ENCODE measurements at regions not wholly inside any gene's neighbourhood (a gene's known extent, or its start where the extent isn't known, plus 50 kb on each side); places are given as distances from the start of the nearest gene placed in this dataset.
"Not testable (repeated sequence)": the region's sequence is repeated elsewhere in the genome, so short reads cannot be mapped to it uniquely, and the experiment has no call there.

GRCh38 chr11:23570828-23571227 is 710.6 kb upstream of the CCDC179 start:
- DNase-seq = no peak

- no peak for DNase-seq
Measured at GRCh38 chr11:23573429-23573828, 713.2 kb upstream of the CCDC179 start.

DNA sequence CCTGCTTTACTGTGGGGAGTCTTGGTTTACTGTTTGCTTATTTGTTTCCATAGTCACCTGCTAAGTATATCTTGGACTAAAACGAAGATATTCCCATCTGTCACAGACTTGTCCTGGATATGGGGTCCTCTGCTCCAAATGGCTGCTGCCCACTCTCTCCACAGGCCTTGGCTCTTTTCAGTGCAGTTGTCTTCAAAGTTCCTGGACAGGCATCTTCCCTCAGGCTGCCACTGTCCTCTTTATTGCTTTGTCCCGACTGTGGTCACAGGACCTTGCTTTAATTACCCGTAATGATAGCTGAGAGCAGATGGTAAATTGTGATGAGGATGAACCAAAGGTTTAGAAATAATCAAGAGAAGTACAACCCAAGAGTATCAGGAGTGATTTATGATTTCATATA is 713.9 kb upstream of the CCDC179 start:
- no peak for DNase-seq

DNA sequence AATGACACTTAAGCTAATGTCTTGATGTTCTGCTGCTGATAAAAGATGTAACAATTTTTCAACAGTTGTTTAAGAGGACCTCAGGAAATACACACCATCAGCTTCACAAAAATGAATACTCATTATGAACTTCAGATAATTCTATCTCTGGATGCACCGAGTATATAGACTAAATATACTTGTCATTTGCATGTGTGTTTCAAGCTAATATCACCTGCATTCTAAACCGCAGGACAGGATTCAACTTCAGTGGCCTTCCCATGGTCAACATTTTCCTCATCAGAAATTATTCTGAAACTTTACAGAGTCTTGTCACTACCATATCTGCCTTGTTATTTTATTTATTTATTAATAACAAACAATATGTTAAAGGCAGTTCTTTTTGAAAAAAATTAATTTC is 717.0 kb upstream of the CCDC179 start:
- no peak for DNase-seq

DNA sequence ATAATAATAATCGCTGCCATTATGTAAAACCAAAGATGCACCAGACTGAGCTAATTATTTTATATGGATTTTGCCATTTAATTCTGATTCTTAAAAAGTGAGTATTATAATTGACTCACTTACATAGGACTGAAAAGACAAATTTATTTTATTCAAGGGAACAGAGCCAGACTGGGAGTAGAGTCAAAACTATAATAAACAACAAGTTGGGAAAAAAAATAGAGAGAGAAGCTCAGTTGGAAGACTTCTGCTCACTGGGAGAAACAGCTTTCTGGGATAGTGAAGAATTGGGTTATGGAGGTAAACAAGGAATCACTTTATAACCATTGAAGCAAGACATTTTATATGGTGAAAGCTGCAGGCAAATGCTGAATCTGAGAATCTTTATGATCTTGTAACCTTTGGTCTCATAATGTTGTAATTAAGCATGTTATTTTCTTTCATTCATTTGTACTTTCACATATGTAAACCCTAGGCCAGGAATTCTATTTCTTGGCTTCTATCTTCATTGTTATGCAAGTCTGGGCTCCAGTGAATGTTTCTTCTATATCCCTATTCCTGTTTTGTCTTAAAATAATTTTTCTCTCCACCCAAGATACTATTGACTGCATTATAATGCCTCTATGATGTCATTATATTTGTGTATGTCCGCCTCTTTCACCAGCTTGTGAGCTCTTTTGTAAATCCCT is 725.3 kb upstream of the CCDC179 start:
- DNase-seq = no peak

GRCh38 chr11:23586173-23586572 is 725.9 kb upstream of the CCDC179 start:
- DNase-seq = no peak

- DNase-seq = no peak
Measured at GRCh38 chr11:23590596-23591308, 730.5 kb upstream of the CCDC179 start.

GRCh38 chr11:23594755-23595154 is 734.5 kb upstream of the CCDC179 start:
- no peak for DNase-seq

GRCh38 chr11:23604966-23605365 is 744.7 kb upstream of the CCDC179 start:
- DNase-seq = no peak

DNA sequence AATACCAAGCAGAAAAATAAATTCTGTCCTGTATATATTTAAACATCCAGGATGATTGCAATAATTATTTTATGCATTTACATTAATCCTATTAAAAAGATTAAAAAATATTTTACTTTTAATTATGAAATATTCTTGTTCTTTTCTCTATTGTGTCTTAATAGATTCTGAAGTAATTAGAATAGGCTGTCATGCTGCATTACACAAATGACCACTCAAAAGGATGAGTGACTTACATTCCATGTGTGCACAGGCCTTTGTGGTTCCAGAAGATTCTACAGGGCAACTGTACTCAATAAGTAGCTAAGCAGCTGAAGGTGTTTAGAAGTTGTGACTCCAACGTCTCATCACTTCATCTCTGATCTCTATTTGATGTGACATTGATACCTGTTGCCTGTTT is 745.9 kb upstream of the CCDC179 start:
- no peak for DNase-seq

DNA sequence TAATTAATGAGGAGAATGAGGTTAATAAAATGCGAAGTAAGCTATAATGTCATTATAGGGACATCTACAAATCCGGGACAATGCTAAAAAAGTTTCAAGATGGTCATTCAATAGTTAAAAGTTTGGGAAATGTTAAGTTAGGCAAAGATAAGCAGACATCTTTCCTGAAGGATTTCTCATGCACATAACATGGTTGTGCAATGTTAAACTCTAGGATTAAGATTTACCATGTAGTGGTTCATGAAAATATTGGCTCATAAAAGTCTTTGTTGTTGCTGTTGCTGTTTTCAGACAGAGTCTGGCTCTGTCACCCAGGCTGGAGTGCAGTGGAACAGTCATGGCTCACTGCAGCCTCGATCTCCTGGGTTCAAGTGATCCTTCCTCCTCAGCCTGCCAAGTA is 751.5 kb upstream of the CCDC179 start:
- no peak for DNase-seq

DNA sequence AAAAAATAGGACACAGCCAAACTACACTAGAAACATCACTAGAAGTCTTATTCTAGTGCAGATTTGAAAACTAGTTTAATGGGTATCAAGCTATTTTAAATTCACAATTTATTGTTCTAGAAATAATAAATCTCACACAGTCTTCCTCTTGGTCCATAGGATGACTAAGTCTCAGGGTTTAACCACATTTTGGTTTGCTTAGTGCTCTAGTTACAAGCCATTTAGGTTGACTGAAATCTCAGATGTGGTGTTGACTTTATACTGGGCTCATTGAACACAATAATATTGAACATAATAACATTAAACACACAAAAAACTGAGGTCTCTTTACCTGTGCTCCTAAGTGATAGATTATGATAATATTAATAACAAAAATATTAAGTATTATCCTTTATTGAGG is 760.3 kb upstream of the CCDC179 start:
- no peak for DNase-seq

- no peak for DNase-seq
Measured at GRCh38 chr11:23632293-23632692, 772.0 kb upstream of the CCDC179 start.

DNA sequence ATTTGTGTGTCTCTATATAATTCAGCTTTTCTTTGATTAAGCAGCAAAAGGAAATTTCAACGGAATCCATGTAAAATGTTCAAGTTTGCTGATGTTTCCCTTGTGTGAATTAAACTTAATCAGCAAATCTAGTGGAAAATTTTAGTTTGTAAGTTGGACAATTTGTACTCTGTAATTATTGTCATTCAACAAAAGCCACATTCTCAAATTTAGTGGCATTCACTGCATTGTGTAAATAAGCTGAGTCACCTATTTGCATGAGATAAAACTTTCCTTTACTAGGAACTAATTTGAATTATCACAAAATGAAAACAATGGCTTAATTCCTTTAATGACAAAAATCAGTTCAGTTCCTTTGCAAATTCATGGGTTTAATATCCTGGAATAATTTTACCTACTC is 784.2 kb upstream of the CCDC179 start:
- no peak for DNase-seq

GRCh38 chr11:23652336-23652735 is 792.1 kb upstream of the CCDC179 start:
- DNase-seq = not testable (repeated sequence)

DNA sequence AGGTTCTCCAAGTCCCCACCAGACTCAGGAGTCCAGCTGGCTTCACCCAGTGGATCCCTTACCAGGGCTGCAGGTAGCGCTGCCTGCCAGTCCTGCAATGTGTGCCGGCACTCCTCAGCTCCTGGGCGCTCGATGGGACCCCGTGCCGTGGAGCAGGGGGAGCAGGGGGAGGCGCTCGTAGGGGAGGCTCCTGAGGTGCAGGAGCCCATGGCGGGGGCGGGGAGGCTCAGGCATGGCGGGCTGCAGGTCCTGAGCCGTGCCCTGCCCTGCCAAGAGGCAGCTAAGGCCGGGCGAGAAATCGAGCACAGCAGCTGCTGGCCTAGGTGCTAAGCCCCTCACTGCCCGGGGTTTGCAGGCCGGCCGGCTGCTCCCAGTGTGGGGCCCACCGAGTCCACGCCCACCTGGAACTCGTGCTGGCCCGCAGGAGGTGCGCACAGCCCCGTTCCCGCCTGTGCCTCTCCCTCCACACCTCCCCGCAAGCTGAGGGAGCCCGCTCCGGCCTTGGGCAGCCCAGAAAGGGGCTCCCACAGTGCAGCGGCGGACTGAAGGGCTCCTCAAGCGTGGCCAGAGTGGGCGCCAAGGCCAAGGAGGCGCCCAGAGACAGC is 792.9 kb upstream of the CCDC179 start:
- no peak for DNase-seq

DNA sequence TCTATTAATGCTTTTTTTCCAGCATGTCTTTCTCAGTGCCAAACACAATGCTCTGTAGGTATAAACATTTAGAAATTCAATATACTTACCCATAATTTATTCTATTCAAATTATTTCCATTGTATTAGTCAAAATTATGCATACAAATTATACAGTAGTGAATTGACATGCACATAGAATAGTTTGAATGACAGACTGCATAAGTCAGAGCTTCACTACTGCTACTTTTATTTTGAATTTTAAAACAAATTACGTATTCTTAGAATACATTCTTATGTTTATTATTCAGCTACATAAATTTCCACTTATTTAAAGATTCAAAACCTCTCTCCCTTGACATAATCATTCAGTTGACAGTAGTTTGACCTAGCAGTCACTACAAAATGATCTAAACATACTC is 808.0 kb upstream of the CCDC179 start:
- no peak for DNase-seq

GRCh38 chr11:23673366-23673765 is 813.1 kb upstream of the CCDC179 start:
- no peak for DNase-seq

DNA sequence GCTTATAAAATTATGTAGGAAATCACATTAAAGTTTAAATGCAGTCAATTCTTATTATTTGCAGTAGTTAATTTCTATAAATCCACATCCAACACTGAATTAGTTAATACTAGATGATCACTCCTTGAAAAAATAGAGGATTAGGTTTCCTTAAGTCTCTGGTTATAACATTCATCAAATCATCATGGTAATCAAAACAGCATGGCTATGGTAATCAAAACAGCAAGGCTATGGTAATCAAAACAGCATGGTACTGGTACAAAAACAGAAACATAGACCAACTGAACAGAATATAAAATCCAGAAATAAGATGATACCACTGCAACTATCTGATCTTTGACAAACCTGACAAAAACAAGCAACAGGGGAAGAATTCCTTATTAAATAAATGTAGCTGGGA is 814.6 kb upstream of the CCDC179 start:
- no peak for DNase-seq

DNA sequence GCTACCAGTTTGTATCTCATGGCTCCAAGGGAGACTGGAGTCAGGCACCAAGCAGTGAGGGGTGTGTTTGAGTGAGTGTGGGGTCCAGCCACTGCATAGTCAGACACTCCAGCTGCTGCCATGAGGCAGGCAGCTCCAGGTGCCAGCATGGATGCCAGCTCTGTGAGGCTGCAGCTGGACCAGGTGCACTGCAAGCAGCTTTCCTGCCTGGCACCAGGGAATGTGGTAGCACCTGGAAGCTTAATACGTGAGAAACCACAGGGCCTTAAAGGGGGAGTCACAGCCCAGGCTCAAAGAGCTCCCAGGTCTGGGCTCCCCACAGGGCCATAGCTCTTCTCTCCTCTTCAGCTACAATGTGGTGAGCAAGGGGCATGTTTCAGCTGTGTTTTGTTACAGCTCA is 817.8 kb upstream of the LUZP2 start:
- DNase-seq = no peak

DNA sequence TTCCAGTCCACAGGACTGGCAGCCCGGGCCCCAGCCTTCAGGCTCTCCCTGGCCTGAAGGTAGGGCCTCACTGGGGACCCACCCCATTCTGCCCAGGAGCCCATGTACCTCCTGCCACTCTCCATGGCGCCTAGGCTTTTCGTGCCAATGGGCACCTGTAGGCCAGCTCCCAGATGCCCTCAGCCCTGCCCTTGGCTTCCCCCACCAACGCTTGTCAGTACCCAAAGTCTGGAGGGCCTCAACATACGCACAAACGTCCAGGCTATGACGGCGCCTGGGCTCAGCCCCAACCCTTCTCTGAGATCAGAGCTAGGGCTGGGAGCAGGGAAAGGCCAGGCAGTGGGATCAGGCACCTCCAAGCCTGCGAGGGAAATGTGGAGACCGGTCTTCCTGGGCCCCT is 816.9 kb upstream of the LUZP2 start:
- DNase-seq = no peak

DNA sequence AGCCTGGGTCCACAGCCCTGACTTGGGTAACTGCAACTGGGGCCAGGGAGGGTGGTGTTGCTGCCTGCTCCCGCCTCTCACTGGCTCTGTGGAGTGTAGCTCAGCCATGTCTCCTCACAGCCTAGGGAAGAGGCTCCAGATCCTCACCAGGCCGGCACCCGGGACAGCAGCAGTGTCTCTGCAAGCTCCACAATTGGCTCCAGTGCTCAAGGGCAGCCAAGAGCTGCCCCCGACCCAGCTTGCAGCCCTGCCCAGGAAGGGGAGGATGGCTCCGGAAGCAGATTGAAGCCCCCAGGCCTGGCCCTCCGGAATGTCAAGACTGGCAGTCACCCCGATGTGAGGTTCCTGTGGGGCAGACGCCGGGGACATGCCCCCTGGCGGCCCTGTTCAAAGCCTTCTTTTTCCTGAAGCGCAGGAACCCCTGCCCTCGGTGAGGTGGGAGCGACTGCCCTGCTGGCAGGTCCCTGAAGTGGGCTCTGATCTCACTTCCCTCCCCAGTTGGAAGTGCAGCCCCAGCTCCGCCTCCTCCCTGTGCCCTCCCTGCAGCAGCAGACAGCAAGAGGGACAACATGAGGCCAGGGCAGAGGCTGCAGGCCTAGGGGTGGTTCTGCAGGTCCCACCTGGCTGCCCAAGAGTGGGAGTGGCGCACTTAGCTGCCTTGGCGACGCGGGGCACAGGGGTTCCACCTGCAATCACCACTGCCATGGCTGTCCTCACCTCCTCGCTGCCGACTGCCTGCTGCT is 816.2 kb upstream of the LUZP2 start:
- no peak for DNase-seq

DNA sequence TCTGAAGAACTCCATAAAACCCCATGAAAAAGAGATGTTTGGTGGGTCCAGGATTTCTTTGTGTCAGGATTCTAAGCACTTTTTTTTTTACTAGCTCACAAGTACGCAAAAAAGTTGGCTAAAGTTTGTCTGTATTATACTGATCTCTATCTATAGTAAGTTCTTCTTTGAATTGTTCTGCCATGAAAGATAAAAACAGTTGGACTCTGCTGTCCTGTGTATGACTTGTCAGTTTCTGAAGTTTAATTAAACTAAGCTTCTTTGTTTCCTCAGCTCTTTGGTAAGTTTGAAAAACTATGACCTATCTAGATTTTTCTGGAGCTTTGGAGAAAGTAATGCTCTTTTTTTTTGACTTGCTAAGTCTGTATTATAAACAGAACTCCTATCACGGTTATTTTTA is 812.2 kb upstream of the LUZP2 start:
- DNase-seq = no peak

DNA sequence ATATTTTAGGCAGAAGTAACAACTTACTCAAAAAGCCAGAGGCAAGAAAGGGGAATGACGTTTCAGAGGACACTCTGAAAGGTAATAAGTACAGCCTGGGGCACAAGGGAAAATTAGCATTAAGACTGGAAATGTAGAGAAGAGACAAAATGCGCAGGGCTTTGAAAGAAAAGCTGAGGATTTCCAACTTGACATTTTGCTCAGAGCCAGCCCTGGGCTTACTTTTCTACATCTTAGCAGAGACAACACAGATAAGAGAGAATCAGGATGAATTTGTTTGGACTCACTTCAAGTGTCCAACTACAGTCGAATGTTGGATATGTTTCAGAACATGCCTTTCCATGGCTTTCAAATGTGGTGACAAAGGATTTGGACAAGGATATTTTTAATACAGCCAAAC is 808.9 kb upstream of the LUZP2 start:
- no peak for DNase-seq
